GM23338 (cell line): ENCODE measurements at regions not wholly inside any gene's neighbourhood (a gene's known extent, or its start where the extent isn't known, plus 50 kb on each side); places are given as distances from the start of the nearest gene placed in this dataset.

Experiments
- ATAC-seq: fragments of 200-7000 bp; cut with Tn5 transposase; 3 replicates; pipeline ENCODE4 v1.9.1; 2020
- DNase-seq: peaks from one replicate; pipeline ENCODE4 v3.0.0-alpha.2; 2015; ENCODE audit warnings: low spot score
- H2AFZ ChIP-seq: fragments of 200-600 bp; sonication (generic); 2 replicates; pipeline ENCODE4 v1.8.0; 2016; ENCODE audit warnings: antibody characterized with exemption, mild to moderate bottlenecking, moderate library complexity
- H3F3A ChIP-seq: fragments of 200-600 bp; sonication (generic); replicated peaks from 2 replicates; pipeline ENCODE4 v1.8.0; 2017; ENCODE audit warnings: antibody characterized with exemption, mixed run types, low read depth
- H3K27ac ChIP-seq: fragments of 200-600 bp; sonication (generic); 2 replicates; pipeline ENCODE4 v1.6.1; 2016; ENCODE audit warnings: low read depth
- H3K27me3 ChIP-seq: fragments of 200-600 bp; sonication (generic); 2 replicates; pipeline ENCODE4 v1.8.0; 2016; ENCODE audit warnings: mild to moderate bottlenecking, mixed run types, moderate library complexity; ENCODE audit not compliant: insufficient read depth
- H3K36me3 ChIP-seq: fragments of 200-600 bp; sonication (generic); 2 replicates; pipeline ENCODE4 v1.8.0; 2016; ENCODE audit warnings: mild to moderate bottlenecking; ENCODE audit not compliant: insufficient read depth
- H3K4me1 ChIP-seq: fragments of 200-600 bp; sonication (generic); 2 replicates; pipeline ENCODE4 v1.8.0; 2016; ENCODE audit warnings: mild to moderate bottlenecking, moderate library complexity; ENCODE audit not compliant: insufficient read depth
- H3K4me2 ChIP-seq: fragments of 200-600 bp; sonication (generic); 2 replicates; pipeline ENCODE4 v1.7.1; 2017; ENCODE audit warnings: mixed run types
- H3K4me3 ChIP-seq: fragments of 200-600 bp; sonication (generic); 2 replicates; pipeline ENCODE4 v1.6.1; 2016; ENCODE audit warnings: mixed run types
- H3K79me2 ChIP-seq: fragments of 200-600 bp; sonication (generic); replicated peaks from 2 replicates; pipeline ENCODE4 v1.8.0; 2017; ENCODE audit warnings: mild to moderate bottlenecking; ENCODE audit not compliant: insufficient read depth
- H3K9me2 ChIP-seq: fragments of 200-600 bp; sonication (generic); 2 replicates; pipeline ENCODE4 v1.8.0; 2017; ENCODE audit not compliant: insufficient read depth
- H4K20me1 ChIP-seq: fragments of 200-600 bp; sonication (generic); replicated peaks from 2 replicates; pipeline ENCODE4 v1.8.0; 2017; ENCODE audit warnings: mild to moderate bottlenecking; ENCODE audit not compliant: insufficient read depth
- H3K27ac Mint-ChIP-seq: 2 replicates; pipeline ENCODE4 v1.8.0; 2020; ENCODE audit warnings: inconsistent platforms, mild to moderate bottlenecking, moderate library complexity, mixed read lengths
- H3K27me3 Mint-ChIP-seq: 3 replicates; pipeline ENCODE4 v1.8.0; 2022; ENCODE audit warnings: low read depth, mild to moderate bottlenecking, moderate library complexity, mixed read lengths, inconsistent platforms; ENCODE audit not compliant: insufficient read depth, poor library complexity
- H3K36me3 Mint-ChIP-seq: 3 replicates; pipeline ENCODE4 v1.8.0; 2021; ENCODE audit warnings: low read depth, mild to moderate bottlenecking, inconsistent platforms, moderate library complexity, mixed read lengths
- H3K4me1 Mint-ChIP-seq: 3 replicates; pipeline ENCODE4 v1.8.0; 2020; ENCODE audit warnings: mild to moderate bottlenecking, inconsistent platforms, mixed read lengths
- H3K4me3 Mint-ChIP-seq: 3 replicates; pipeline ENCODE4 v1.8.0; 2021; ENCODE audit warnings: moderate library complexity, mild to moderate bottlenecking, inconsistent platforms, mixed read lengths
- H3K9me3 Mint-ChIP-seq: 3 replicates; pipeline ENCODE4 v1.8.0; 2020; ENCODE audit warnings: moderate library complexity, mild to moderate bottlenecking, inconsistent platforms, mixed read lengths
- CREB1 ChIP-seq: fragments of 250-450 bp; sonication (Bioruptor Pico); IDR thresholded peaks from 2 replicates; pipeline ENCODE4 v1.5.0; 2020; ENCODE audit warnings: low read depth, mild to moderate bottlenecking, moderate library complexity
- EZH2phosphoT487 ChIP-seq: fragments of 200-600 bp; sonication (generic); IDR thresholded peaks from one replicate; pipeline ENCODE4 v1.8.1; 2018; ENCODE audit warnings: antibody characterized with exemption; ENCODE audit not compliant: unreplicated experiment
- JUNB ChIP-seq: IDR thresholded peaks from one replicate; pipeline ENCODE4 v1.6.1; 2016; ENCODE audit warnings: antibody characterized with exemption; ENCODE audit not compliant: unreplicated experiment
- POLR2AphosphoS5 ChIP-seq: IDR thresholded peaks from 2 replicates; pipeline ENCODE4 v1.6.1; 2016; ENCODE audit warnings: antibody characterized with exemption, low read depth
- STAT1 ChIP-seq: IDR thresholded peaks from one replicate; pipeline ENCODE4 v1.6.1; 2016; ENCODE audit warnings: antibody characterized with exemption; ENCODE audit not compliant: unreplicated experiment
- ZNF114 ChIP-seq: fragments of 250-450 bp; sonication (Bioruptor Pico); IDR thresholded peaks from 2 replicates; pipeline ENCODE4 v1.5.0; 2020; ENCODE audit warnings: mild to moderate bottlenecking, moderate library complexity
- ZNF331 ChIP-seq: fragments of 250-450 bp; sonication (Bioruptor Pico); IDR thresholded peaks from 2 replicates; pipeline ENCODE4 v1.5.0; 2020; ENCODE audit warnings: low read depth, mild to moderate bottlenecking, moderate library complexity
- TF ChIP-seq, protein P1 (sequence below): fragments of 250-450 bp; sonication (Bioruptor Pico); IDR thresholded peaks from 2 replicates; pipeline ENCODE4 v1.5.0; 2020; ENCODE audit warnings: mild to moderate bottlenecking, moderate library complexity
- TF ChIP-seq, protein P2 (sequence below), 2 experiments: fragments of 200-600 bp in 1 of 2; sonication (generic) in 1 of 2; conservative IDR thresholded peaks; 2 replicates each; pipeline versions ENCODE4 v1.5.1 to v1.6.1; 2016 to 2017; ENCODE audit warnings: antibody characterized with exemption in 2 of 2, low read depth in 2 of 2, mild to moderate bottlenecking in 2 of 2, moderate library complexity in 1 of 2

DNA sequence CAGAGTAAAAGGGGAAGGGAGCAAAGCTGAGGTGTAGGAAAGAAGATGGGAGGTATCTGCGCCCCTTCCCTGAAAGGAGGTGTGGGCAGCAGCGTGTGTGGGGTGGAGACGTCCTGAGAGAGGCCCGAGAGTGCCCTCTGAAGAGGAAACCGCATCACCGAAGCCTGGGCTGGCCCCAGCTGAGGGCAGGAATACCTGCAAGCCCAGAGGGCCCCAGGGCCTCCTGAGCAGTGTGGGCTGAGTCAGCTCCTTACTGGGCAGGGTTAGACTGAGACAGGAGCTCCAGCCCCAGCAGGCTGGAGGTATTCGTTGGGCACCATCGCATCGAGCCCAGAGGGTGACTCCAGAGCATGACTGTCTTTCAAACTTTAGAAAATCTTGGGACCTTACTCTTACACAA is 534.0 kb upstream of the B3GAT1 start:
- no peak overlapping the region; the same call in 1 of the 2 replicates for H3K27ac Mint-ChIP-seq
- H3K4me2 ChIP-seq, result no peak overlapping the region

More for the DNA sequence above, 534.0 kb upstream of the B3GAT1 start:
- Mint-ChIP-seq H3K36me3 (no peaks in the 10 kb centered on the region), H3K27me3 (peaks cover 9% of the 10 kb centered on the region), H3K4me3 (no peak overlapping the region), H3K9me3 (no peaks in the 10 kb centered on the region), H3K4me1 (peaks cover 36% of the 10 kb centered on the region)
- DNase-seq, result peak; percentile 20
- Histone ChIP-seq H3K9me2 (no peaks in the 10 kb centered on the region), H3K79me2 (no peaks in the 10 kb centered on the region), H3K27ac (no peak overlapping the region), H3K27me3 (no peaks in the 10 kb centered on the region), H3F3A (no peaks in the 10 kb centered on the region), H3K36me3 (no peaks in the 10 kb centered on the region), H3K4me3 (no peak overlapping the region), H3K4me1 (peaks cover 13% of the 10 kb centered on the region), H4K20me1 (no peaks in the 10 kb centered on the region), H2AFZ (peak overlapping the region; percentile 18; the same call in 1 of the 2 replicates)
- ATAC-seq, result peak; percentile 73
- TF ChIP-seq ZNF331 (CRISPR knock-in tag) (no peak), CREB1 (no peak), EZH2phosphoT487 (no peak), JUNB (no peak), STAT1 (no peak), POLR2AphosphoS5 (no peak), ZNF114 (CRISPR knock-in tag) (no peak)
- TF ChIP-seq, protein P1, sequence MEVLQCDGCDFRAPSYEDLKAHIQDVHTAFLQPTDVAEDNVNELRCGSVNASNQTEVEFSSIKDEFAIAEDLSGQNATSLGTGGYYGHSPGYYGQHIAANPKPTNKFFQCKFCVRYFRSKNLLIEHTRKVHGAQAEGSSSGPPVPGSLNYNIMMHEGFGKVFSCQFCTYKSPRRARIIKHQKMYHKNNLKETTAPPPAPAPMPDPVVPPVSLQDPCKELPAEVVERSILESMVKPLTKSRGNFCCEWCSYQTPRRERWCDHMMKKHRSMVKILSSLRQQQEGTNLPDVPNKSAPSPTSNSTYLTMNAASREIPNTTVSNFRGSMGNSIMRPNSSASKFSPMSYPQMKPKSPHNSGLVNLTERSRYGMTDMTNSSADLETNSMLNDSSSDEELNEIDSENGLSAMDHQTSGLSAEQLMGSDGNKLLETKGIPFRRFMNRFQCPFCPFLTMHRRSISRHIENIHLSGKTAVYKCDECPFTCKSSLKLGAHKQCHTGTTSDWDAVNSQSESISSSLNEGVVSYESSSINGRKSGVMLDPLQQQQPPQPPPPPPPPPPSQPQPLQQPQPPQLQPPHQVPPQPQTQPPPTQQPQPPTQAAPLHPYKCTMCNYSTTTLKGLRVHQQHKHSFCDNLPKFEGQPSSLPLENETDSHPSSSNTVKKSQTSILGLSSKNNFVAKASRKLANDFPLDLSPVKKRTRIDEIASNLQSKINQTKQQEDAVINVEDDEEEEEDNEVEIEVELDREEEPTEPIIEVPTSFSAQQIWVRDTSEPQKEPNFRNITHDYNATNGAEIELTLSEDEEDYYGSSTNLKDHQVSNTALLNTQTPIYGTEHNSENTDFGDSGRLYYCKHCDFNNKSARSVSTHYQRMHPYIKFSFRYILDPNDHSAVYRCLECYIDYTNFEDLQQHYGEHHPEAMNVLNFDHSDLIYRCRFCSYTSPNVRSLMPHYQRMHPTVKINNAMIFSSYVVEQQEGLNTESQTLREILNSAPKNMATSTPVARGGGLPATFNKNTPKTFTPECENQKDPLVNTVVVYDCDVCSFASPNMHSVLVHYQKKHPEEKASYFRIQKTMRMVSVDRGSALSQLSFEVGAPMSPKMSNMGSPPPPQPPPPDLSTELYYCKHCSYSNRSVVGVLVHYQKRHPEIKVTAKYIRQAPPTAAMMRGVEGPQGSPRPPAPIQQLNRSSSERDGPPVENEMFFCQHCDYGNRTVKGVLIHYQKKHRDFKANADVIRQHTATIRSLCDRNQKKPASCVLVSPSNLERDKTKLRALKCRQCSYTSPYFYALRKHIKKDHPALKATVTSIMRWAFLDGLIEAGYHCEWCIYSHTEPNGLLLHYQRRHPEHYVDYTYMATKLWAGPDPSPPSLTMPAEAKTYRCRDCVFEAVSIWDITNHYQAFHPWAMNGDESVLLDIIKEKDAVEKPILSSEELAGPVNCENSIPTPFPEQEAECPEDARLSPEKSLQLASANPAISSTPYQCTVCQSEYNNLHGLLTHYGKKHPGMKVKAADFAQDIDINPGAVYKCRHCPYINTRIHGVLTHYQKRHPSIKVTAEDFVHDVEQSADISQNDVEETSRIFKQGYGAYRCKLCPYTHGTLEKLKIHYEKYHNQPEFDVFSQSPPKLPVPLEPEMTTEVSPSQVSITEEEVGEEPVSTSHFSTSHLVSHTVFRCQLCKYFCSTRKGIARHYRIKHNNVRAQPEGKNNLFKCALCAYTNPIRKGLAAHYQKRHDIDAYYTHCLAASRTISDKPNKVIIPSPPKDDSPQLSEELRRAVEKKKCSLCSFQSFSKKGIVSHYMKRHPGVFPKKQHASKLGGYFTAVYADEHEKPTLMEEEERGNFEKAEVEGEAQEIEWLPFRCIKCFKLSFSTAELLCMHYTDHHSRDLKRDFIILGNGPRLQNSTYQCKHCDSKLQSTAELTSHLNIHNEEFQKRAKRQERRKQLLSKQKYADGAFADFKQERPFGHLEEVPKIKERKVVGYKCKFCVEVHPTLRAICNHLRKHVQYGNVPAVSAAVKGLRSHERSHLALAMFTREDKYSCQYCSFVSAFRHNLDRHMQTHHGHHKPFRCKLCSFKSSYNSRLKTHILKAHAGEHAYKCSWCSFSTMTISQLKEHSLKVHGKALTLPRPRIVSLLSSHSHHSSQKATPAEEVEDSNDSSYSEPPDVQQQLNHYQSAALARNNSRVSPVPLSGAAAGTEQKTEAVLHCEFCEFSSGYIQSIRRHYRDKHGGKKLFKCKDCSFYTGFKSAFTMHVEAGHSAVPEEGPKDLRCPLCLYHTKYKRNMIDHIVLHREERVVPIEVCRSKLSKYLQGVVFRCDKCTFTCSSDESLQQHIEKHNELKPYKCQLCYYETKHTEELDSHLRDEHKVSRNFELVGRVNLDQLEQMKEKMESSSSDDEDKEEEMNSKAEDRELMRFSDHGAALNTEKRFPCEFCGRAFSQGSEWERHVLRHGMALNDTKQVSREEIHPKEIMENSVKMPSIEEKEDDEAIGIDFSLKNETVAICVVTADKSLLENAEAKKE, result no peak
- TF ChIP-seq, protein P2, sequence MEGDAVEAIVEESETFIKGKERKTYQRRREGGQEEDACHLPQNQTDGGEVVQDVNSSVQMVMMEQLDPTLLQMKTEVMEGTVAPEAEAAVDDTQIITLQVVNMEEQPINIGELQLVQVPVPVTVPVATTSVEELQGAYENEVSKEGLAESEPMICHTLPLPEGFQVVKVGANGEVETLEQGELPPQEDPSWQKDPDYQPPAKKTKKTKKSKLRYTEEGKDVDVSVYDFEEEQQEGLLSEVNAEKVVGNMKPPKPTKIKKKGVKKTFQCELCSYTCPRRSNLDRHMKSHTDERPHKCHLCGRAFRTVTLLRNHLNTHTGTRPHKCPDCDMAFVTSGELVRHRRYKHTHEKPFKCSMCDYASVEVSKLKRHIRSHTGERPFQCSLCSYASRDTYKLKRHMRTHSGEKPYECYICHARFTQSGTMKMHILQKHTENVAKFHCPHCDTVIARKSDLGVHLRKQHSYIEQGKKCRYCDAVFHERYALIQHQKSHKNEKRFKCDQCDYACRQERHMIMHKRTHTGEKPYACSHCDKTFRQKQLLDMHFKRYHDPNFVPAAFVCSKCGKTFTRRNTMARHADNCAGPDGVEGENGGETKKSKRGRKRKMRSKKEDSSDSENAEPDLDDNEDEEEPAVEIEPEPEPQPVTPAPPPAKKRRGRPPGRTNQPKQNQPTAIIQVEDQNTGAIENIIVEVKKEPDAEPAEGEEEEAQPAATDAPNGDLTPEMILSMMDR (conservative IDR thresholded peaks at IDR 0.05; ENCODE audit: low read depth in 2 of 2), result no peak
